ENCODE measurements at regions not wholly inside any gene's neighbourhood (a gene's known extent, or its start where the extent isn't known, plus 50 kb on each side); places are given as distances from the start of the nearest gene placed in this dataset.

- intact Hi-C loops (cut with DNase I): no loop called here
- no peak for TF ChIP-seq CTCF (IDR thresholded peaks at IDR 0.05)
- no peaks in the 10 kb centered on the region for H3K4me1 ChIP-seq
- no peak for ATAC-seq
- DNase-seq: no peak
- no peaks in the 10 kb centered on the region for H3K9me3 ChIP-seq
- no peaks in the 10 kb centered on the region for H3K27me3 ChIP-seq
- no peak overlapping the region for H3K27ac ChIP-seq
- H3K4me3 ChIP-seq: no peak overlapping the region
- H3K36me3 ChIP-seq: no peaks in the 10 kb centered on the region
Measured at GRCh38 chr3:144244662-144245061, 273.0 kb downstream of the DIPK2A start.

GRCh38 chr3:144252896-144253295 lies 281.3 kb downstream of the DIPK2A start:
- H3K36me3 ChIP-seq: no peaks in the 10 kb centered on the region
- no peak overlapping the region for H3K4me3 ChIP-seq
- intact Hi-C loops (cut with DNase I): no loop called here
- TF ChIP-seq CTCF (IDR thresholded peaks at IDR 0.05): no peak
- H3K27me3 ChIP-seq: no peaks in the 10 kb centered on the region
- no peak for DNase-seq
- no peaks in the 10 kb centered on the region for H3K4me1 ChIP-seq
- ATAC-seq: no peak
- no peaks in the 10 kb centered on the region for H3K9me3 ChIP-seq
- H3K27ac ChIP-seq: no peak overlapping the region

GRCh38 chr3:144257381-144257780 lies 285.8 kb downstream of the DIPK2A start:
- H3K36me3 ChIP-seq: no peaks in the 10 kb centered on the region
- DNase-seq: no peak
- TF ChIP-seq CTCF (IDR thresholded peaks at IDR 0.05): no peak
- H3K4me1 ChIP-seq: no peaks in the 10 kb centered on the region
- no peak overlapping the region for H3K27ac ChIP-seq
- ATAC-seq: no peak
- H3K27me3 ChIP-seq: no peaks in the 10 kb centered on the region
- no peak overlapping the region for H3K4me3 ChIP-seq
- intact Hi-C loops (cut with DNase I): no loop called here
- no peaks in the 10 kb centered on the region for H3K9me3 ChIP-seq

- H3K27me3 ChIP-seq: no peaks in the 10 kb centered on the region
- intact Hi-C loops (cut with DNase I): no loop called here
- H3K4me3 ChIP-seq: no peak overlapping the region
- no peak for DNase-seq
- no peaks in the 10 kb centered on the region for H3K4me1 ChIP-seq
- H3K27ac ChIP-seq: no peak overlapping the region
- TF ChIP-seq CTCF (IDR thresholded peaks at IDR 0.05): no peak
- ATAC-seq: no peak
- H3K9me3 ChIP-seq: no peaks in the 10 kb centered on the region
- H3K36me3 ChIP-seq: no peaks in the 10 kb centered on the region
Measured at GRCh38 chr3:144259267-144259666, 287.6 kb downstream of the DIPK2A start.

GRCh38 chr3:144263706-144264105 lies 292.1 kb downstream of the DIPK2A start:
- H3K4me3 ChIP-seq: no peak overlapping the region
- TF ChIP-seq CTCF (IDR thresholded peaks at IDR 0.05): no peak
- no peaks in the 10 kb centered on the region for H3K4me1 ChIP-seq
- DNase-seq: no peak
- H3K9me3 ChIP-seq: no peaks in the 10 kb centered on the region
- no peak overlapping the region for H3K27ac ChIP-seq
- H3K27me3 ChIP-seq: no peaks in the 10 kb centered on the region
- H3K36me3 ChIP-seq: no peaks in the 10 kb centered on the region
- ATAC-seq: no peak
- intact Hi-C loops (cut with DNase I): no loop called here

Measured in left lung (tissue), 4 donors.